Neural cell (in vitro differentiated cells): ENCODE measurements at regions not wholly inside any gene's neighbourhood (a gene's known extent, or its start where the extent isn't known, plus 50 kb on each side); places are given as distances from the start of the nearest gene placed in this dataset.

Experiments
- H2AFZ ChIP-seq: fragments of 200-600, 300-800 bp; sonication (generic), shearing (Covaris generic); 2 replicates; pipeline ENCODE4 v1.6.0; 2014; ENCODE audit warnings: low read depth, mild to moderate bottlenecking, antibody characterized with exemption, low read length, moderate library complexity
- H3F3A ChIP-seq: fragments of 200-600 bp; shearing (Covaris generic); 2 replicates; pipeline ENCODE4 v1.6.1; 2016; ENCODE audit warnings: mild to moderate bottlenecking, moderate library complexity, mixed read lengths, antibody characterized with exemption, low read length; ENCODE audit not compliant: insufficient read depth, poor library complexity, severe bottlenecking
- H3K27ac ChIP-seq: fragments of 200-600, 300-800 bp; sonication (generic), shearing (Covaris generic); 2 replicates; pipeline ENCODE4 v1.5.1; 2014; ENCODE audit warnings: mild to moderate bottlenecking, low read length, moderate library complexity
- H3K27me3 ChIP-seq: fragments of 300-800, 200-600 bp; sonication (generic), shearing (Covaris generic); 2 replicates; pipeline ENCODE4 v1.6.0; 2014; ENCODE audit warnings: mild to moderate bottlenecking, low read depth, low read length, moderate library complexity; ENCODE audit not compliant: insufficient read depth
- H3K36me3 ChIP-seq: fragments of 300-800, 200-600 bp; sonication (generic), shearing (Covaris generic); 2 replicates; pipeline ENCODE4 v1.5.1; 2014; ENCODE audit warnings: mild to moderate bottlenecking, antibody characterized with exemption, low read length, moderate library complexity; ENCODE audit not compliant: insufficient read depth
- H3K4me2 ChIP-seq: fragments of 300-800, 200-600 bp; sonication (generic), shearing (Covaris generic); 2 replicates; pipeline ENCODE4 v1.6.0; 2014; ENCODE audit warnings: mild to moderate bottlenecking, low read length
- H3K4me3 ChIP-seq: fragments of 300-800, 200-600 bp; sonication (generic), shearing (Covaris generic); 2 replicates; pipeline ENCODE4 v1.5.1; 2014; ENCODE audit warnings: mild to moderate bottlenecking, low read length, moderate library complexity
- H3K79me2 ChIP-seq: fragments of 200-600 bp; shearing (Covaris generic); replicated peaks from 2 replicates; pipeline ENCODE4 v1.6.0; 2014; ENCODE audit warnings: mild to moderate bottlenecking, low read length, moderate library complexity; ENCODE audit not compliant: insufficient read depth
- H3K9ac ChIP-seq: fragments of 300-800, 200-600 bp; sonication (generic), shearing (Covaris generic); 2 replicates; pipeline ENCODE4 v1.6.1; 2016; ENCODE audit warnings: mild to moderate bottlenecking, low read length, mixed read lengths
- H3K9me2 ChIP-seq: fragments of 200-600 bp; shearing (Covaris generic); 2 replicates; pipeline ENCODE4 v1.6.1; 2016; ENCODE audit warnings: mild to moderate bottlenecking, low read length, mixed read lengths; ENCODE audit not compliant: insufficient read depth
- H3K9me3 ChIP-seq: fragments of 200-600, 300-800 bp; sonication (generic), shearing (Covaris generic); 2 replicates; pipeline ENCODE4 v1.6.1; 2016; ENCODE audit warnings: mild to moderate bottlenecking, mixed run types, low read length, moderate library complexity, mixed read lengths
- H4K20me1 ChIP-seq: fragments of 200-600 bp; shearing (Covaris generic); 2 replicates; pipeline ENCODE4 v1.6.1; 2016; ENCODE audit warnings: mild to moderate bottlenecking, mixed run types; ENCODE audit not compliant: insufficient read depth
- EP300 ChIP-seq: fragments of 450-650 bp; conservative IDR thresholded peaks from 2 replicates; pipeline ENCODE4 v1.6.1; 2014; ENCODE audit warnings: antibody characterized with exemption, mild to moderate bottlenecking, moderate library complexity; ENCODE audit not compliant: poor library complexity, severe bottlenecking
- EZH2 ChIP-seq: fragments of 200-600, 300-800 bp; shearing (Covaris generic), sonication (generic); IDR thresholded peaks from 2 replicates; pipeline ENCODE4 v1.6.1; 2014; ENCODE audit warnings: antibody characterized with exemption, low read length, borderline replicate concordance, mild to moderate bottlenecking; ENCODE audit not compliant: insufficient read depth, poor library complexity, severe bottlenecking
- MXI1 ChIP-seq: fragments of 450-650 bp; conservative IDR thresholded peaks from 2 replicates; pipeline ENCODE4 v1.6.1; 2014; ENCODE audit warnings: antibody characterized with exemption, mild to moderate bottlenecking; ENCODE audit not compliant: poor library complexity, severe bottlenecking
- POLR2AphosphoS5 ChIP-seq: IDR thresholded peaks from 2 replicates; pipeline ENCODE4 v1.6.1; 2012
- RAD21 ChIP-seq: fragments of 450-650 bp; conservative IDR thresholded peaks from 2 replicates; pipeline ENCODE4 v1.6.1; 2014; ENCODE audit warnings: antibody characterized with exemption, mild to moderate bottlenecking, moderate library complexity
- SMC3 ChIP-seq: fragments of 450-650 bp; conservative IDR thresholded peaks from 2 replicates; pipeline ENCODE4 v1.6.1; 2014; ENCODE audit warnings: antibody characterized with exemption, mild to moderate bottlenecking, moderate library complexity; ENCODE audit not compliant: poor library complexity
- TAF1 ChIP-seq: IDR thresholded peaks from 2 replicates; pipeline ENCODE4 v1.6.1; 2012; ENCODE audit warnings: low read depth
- TF ChIP-seq, protein P1 (sequence below): IDR thresholded peaks from 2 replicates; pipeline ENCODE4 v1.6.1; 2012; ENCODE audit warnings: borderline replicate concordance
- TF ChIP-seq, protein P2 (sequence below): fragments of 450-650 bp; IDR thresholded peaks from 2 replicates; pipeline ENCODE4 v1.5.1; 2014; ENCODE audit warnings: antibody characterized with exemption, mild to moderate bottlenecking, moderate library complexity; ENCODE audit not compliant: poor library complexity, severe bottlenecking

GRCh38 chr16:49932946-49933345, 77.0 kb upstream of the ZNF423 start:
- no peak overlapping the region for H3K9ac ChIP-seq
- H3K4me2 ChIP-seq = no peak overlapping the region
- H3K79me2 ChIP-seq = no peaks in the 10 kb centered on the region
- H3K9me3 ChIP-seq = no peaks in the 10 kb centered on the region
- H3K9me2 ChIP-seq = no peaks in the 10 kb centered on the region
- no peak for TF ChIP-seq MXI1
- no peak for TF ChIP-seq TAF1
- no peak for TF ChIP-seq POLR2AphosphoS5
- no peak overlapping the region for H3K27ac ChIP-seq
- H3K36me3 ChIP-seq = no peaks in the 10 kb centered on the region
- H4K20me1 ChIP-seq = no peaks in the 10 kb centered on the region
- no peak overlapping the region for H2AFZ ChIP-seq
- no peak overlapping the region for H3K4me3 ChIP-seq
- no peaks in the 10 kb centered on the region for H3F3A ChIP-seq
- no peaks in the 10 kb centered on the region for H3K27me3 ChIP-seq

DNA sequence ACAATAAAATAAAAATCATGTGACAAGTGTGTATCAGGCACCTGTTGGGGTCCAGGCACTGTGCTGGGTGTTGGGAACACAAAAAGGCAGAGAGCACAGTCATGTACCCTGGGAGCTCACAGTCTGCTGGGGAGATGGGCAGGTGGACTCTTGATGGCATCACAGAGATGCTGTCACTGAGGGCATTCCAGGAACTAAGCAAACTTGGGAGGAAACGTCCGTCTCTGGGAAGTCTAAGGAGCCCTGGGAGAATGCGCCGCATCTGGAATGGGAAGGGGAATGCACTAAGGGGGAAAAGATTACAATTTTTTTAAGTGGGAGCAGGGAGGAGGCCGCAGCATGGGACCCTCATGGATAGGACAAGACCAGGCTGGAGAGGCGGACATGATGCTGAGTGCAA, 80.9 kb upstream of the ZNF423 start:
- no peak for TF ChIP-seq EP300
- TF ChIP-seq POLR2AphosphoS5 = no peak
- TF ChIP-seq, protein P1, sequence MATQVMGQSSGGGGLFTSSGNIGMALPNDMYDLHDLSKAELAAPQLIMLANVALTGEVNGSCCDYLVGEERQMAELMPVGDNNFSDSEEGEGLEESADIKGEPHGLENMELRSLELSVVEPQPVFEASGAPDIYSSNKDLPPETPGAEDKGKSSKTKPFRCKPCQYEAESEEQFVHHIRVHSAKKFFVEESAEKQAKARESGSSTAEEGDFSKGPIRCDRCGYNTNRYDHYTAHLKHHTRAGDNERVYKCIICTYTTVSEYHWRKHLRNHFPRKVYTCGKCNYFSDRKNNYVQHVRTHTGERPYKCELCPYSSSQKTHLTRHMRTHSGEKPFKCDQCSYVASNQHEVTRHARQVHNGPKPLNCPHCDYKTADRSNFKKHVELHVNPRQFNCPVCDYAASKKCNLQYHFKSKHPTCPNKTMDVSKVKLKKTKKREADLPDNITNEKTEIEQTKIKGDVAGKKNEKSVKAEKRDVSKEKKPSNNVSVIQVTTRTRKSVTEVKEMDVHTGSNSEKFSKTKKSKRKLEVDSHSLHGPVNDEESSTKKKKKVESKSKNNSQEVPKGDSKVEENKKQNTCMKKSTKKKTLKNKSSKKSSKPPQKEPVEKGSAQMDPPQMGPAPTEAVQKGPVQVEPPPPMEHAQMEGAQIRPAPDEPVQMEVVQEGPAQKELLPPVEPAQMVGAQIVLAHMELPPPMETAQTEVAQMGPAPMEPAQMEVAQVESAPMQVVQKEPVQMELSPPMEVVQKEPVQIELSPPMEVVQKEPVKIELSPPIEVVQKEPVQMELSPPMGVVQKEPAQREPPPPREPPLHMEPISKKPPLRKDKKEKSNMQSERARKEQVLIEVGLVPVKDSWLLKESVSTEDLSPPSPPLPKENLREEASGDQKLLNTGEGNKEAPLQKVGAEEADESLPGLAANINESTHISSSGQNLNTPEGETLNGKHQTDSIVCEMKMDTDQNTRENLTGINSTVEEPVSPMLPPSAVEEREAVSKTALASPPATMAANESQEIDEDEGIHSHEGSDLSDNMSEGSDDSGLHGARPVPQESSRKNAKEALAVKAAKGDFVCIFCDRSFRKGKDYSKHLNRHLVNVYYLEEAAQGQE = no peak
- no peak for TF ChIP-seq TAF1
- TF ChIP-seq SMC3 = no peak
- H3K4me3 ChIP-seq = no peak overlapping the region
- H3K36me3 ChIP-seq = no peaks in the 10 kb centered on the region
- H3K27me3 ChIP-seq = no peaks in the 10 kb centered on the region
- H3K79me2 ChIP-seq = no peaks in the 10 kb centered on the region
- H3F3A ChIP-seq = no peaks in the 10 kb centered on the region
- no peak overlapping the region for H2AFZ ChIP-seq
- no peak overlapping the region for H3K4me2 ChIP-seq
- no peak overlapping the region for H3K27ac ChIP-seq
- no peak overlapping the region for H3K9ac ChIP-seq
- H3K9me3 ChIP-seq = no peaks in the 10 kb centered on the region
- no peaks in the 10 kb centered on the region for H4K20me1 ChIP-seq
- no peaks in the 10 kb centered on the region for H3K9me2 ChIP-seq

- Histone ChIP-seq H3K4me2 (no peak overlapping the region), H3K9ac (no peak overlapping the region), H3K9me2 (no peaks in the 10 kb centered on the region), H4K20me1 (no peaks in the 10 kb centered on the region), H3K27ac (no peak overlapping the region), H3K27me3 (no peaks in the 10 kb centered on the region), H2AFZ (no peak overlapping the region), H3K36me3 (no peaks in the 10 kb centered on the region), H3K9me3 (no peaks in the 10 kb centered on the region), H3K4me3 (no peak overlapping the region), H3K79me2 (no peaks in the 10 kb centered on the region), H3F3A (no peaks in the 10 kb centered on the region)
- no peak for TF ChIP-seq EZH2
- no peak for TF ChIP-seq SMC3
- TF ChIP-seq POLR2AphosphoS5 = no peak
- TF ChIP-seq, protein P2, sequence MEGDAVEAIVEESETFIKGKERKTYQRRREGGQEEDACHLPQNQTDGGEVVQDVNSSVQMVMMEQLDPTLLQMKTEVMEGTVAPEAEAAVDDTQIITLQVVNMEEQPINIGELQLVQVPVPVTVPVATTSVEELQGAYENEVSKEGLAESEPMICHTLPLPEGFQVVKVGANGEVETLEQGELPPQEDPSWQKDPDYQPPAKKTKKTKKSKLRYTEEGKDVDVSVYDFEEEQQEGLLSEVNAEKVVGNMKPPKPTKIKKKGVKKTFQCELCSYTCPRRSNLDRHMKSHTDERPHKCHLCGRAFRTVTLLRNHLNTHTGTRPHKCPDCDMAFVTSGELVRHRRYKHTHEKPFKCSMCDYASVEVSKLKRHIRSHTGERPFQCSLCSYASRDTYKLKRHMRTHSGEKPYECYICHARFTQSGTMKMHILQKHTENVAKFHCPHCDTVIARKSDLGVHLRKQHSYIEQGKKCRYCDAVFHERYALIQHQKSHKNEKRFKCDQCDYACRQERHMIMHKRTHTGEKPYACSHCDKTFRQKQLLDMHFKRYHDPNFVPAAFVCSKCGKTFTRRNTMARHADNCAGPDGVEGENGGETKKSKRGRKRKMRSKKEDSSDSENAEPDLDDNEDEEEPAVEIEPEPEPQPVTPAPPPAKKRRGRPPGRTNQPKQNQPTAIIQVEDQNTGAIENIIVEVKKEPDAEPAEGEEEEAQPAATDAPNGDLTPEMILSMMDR = no peak
- TF ChIP-seq, protein P1 = no peak
- no peak for TF ChIP-seq RAD21
- no peak for TF ChIP-seq EP300
- no peak for TF ChIP-seq TAF1
- no peak for TF ChIP-seq MXI1
These were observed 82.0 kb upstream of the ZNF423 start for GRCh38 chr16:49937886-49938285.
